ENCODE measurements at regions not wholly inside any gene's neighbourhood (a gene's known extent, or its start where the extent isn't known, plus 50 kb on each side); places are given as distances from the start of the nearest gene placed in this dataset.
"Not testable (repeated sequence)": the region's sequence is repeated elsewhere in the genome, so short reads cannot be mapped to it uniquely, and the experiment has no call there.

- POLR2A ChIA-PET; H4K20me1 ChIP-seq (replicated peaks; ENCODE audit: control insufficient read depth, extremely low read depth, insufficient read depth, low read length); H3K4me2 ChIP-seq (ENCODE audit: insufficient read depth, low read length); H3K27me3 ChIP-seq (ENCODE audit: control insufficient read depth in 2 of 2, insufficient read depth in 2 of 2, low read length in 2 of 2); BruUV-seq (replicated peaks); H3K9me1 ChIP-seq (replicated peaks; ENCODE audit: control insufficient read depth, extremely low read depth, insufficient read depth, low read length); H3K36me3 ChIP-seq (ENCODE audit: control insufficient read depth in 2 of 2, extremely low read depth in 1 of 2, insufficient read depth in 2 of 2, low read length in 2 of 2); H3K9me3 ChIP-seq (replicated peaks; ENCODE audit: control insufficient read depth, insufficient read depth, low read length); CTCF ChIA-PET; H2AFZ ChIP-seq (ENCODE audit: low read depth, low read length); intact Hi-C loops (cut with micrococcal nuclease); H3K27ac ChIP-seq (ENCODE audit: insufficient read depth, low read depth, low read length); H3K4me3 ChIP-seq (replicated peaks in 1 of 3; ENCODE audit: insufficient read depth in 1 of 3, low read depth in 1 of 3, low read length in 3 of 3); DNase-seq (ENCODE audit: low read depth, low spot score); H3K79me2 ChIP-seq (ENCODE audit: control insufficient read depth, insufficient read depth, low read length); dilution Hi-C loops (cut with MboI; ENCODE audit: extremely low pct_ligation_motif_present, low sequenced_read_pairs); FAIRE-seq; H3K4me1 ChIP-seq (ENCODE audit: control insufficient read depth, extremely low read depth, insufficient read depth, low read length); H3K9ac ChIP-seq (replicated peaks; ENCODE audit: extremely low read depth, insufficient read depth, low read length): not testable (repeated sequence)
Measured at GRCh38 chr13:22956456-22957115, 224.2 kb upstream of the SGCG start.

DNA sequence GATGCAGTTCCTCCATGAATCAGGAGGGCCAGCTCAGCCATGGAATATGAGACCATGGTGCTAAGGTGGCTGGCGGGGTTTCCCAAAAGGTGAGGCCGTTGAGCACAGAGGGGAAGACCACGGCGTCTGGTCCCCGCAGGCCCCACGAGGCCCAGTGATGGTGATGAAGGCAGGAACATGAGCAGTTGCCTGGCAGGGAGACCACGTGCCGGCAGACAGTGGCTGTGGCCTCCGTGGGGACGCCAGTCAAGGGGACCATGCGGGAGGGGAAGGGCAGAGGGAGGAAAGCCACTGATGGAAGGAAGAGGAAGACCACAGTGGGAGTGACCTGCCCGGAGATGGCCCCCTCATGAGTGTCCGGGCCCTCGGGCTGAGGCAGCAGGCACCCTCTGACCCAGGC, 220.9 kb upstream of the SGCG start:
- POLR2A ChIA-PET; intact Hi-C loops (cut with micrococcal nuclease); CTCF ChIA-PET: not testable (repeated sequence)

GRCh38 chr13:22960827-22961226, 220.0 kb upstream of the SGCG start:
- H4K20me1 ChIP-seq (replicated peaks; ENCODE audit: control insufficient read depth, extremely low read depth, insufficient read depth, low read length) = no peaks in the 10 kb centered on the region
- ChIA-PET CTCF (no interaction called here), POLR2A (no interaction called here)
- FAIRE-seq (no peak), DNase-seq (ENCODE audit: low read depth, low spot score) (no peak)
- no peaks in the 10 kb centered on the region for H3K9me3 ChIP-seq (replicated peaks; ENCODE audit: control insufficient read depth, insufficient read depth, low read length)
- no peak overlapping the region for H3K4me2 ChIP-seq (ENCODE audit: insufficient read depth, low read length)
- no peak overlapping the region for H3K27ac ChIP-seq (ENCODE audit: insufficient read depth, low read depth, low read length)
- H3K79me2 ChIP-seq (ENCODE audit: control insufficient read depth, insufficient read depth, low read length) = no peaks in the 10 kb centered on the region
- H3K27me3 ChIP-seq (ENCODE audit: control insufficient read depth in 2 of 2, insufficient read depth in 2 of 2, low read length in 2 of 2) = no peaks in the 10 kb centered on the region
- no peak overlapping the region for H3K4me3 ChIP-seq (replicated peaks in 1 of 3; ENCODE audit: insufficient read depth in 1 of 3, low read depth in 1 of 3, low read length in 3 of 3)
- no peaks in the 10 kb centered on the region for H3K9me1 ChIP-seq (replicated peaks; ENCODE audit: control insufficient read depth, extremely low read depth, insufficient read depth, low read length)
- H2AFZ ChIP-seq (ENCODE audit: low read depth, low read length) = no peak overlapping the region
- no peaks in the 10 kb centered on the region for H3K36me3 ChIP-seq (ENCODE audit: control insufficient read depth in 2 of 2, extremely low read depth in 1 of 2, insufficient read depth in 2 of 2, low read length in 2 of 2)
- intact Hi-C loops (cut with micrococcal nuclease) = no loop called here
- BruUV-seq (replicated peaks) = no TSS peak
- no peaks in the 10 kb centered on the region for H3K4me1 ChIP-seq (ENCODE audit: control insufficient read depth, extremely low read depth, insufficient read depth, low read length)
- no peak for TF ChIP-seq MYC (IDR thresholded peaks at IDR 0.05; ENCODE audit: low read depth, low read length)
- no peak for TF ChIP-seq EZH2 (IDR thresholded peaks at IDR 0.05; ENCODE audit: borderline replicate concordance, low read depth, low read length, severe bottlenecking)
- TF ChIP-seq POLR2AphosphoS5 (IDR thresholded peaks at IDR 0.05; ENCODE audit: insufficient read depth, low read depth, low read length) = no peak
- no peak for TF ChIP-seq CTCF (IDR thresholded peaks at IDR 0.05; ENCODE audit: extremely low read depth in 1 of 2, insufficient read depth in 1 of 2, low read depth in 1 of 2, low read length in 2 of 2)
- TF ChIP-seq GATA2 (IDR thresholded peaks at IDR 0.05; ENCODE audit: insufficient read depth, insufficient read length, low read depth, low read length) = no peak
- TF ChIP-seq POLR2A (IDR thresholded peaks at IDR 0.05; ENCODE audit: low read depth, low read length) = no peak
- TF ChIP-seq FOS (IDR thresholded peaks at IDR 0.05; ENCODE audit: borderline replicate concordance, insufficient read depth, low read length) = no peak
- TF ChIP-seq JUN (IDR thresholded peaks at IDR 0.05; ENCODE audit: borderline replicate concordance, insufficient read depth, insufficient read length, low read depth) = no peak
- no peak for TF ChIP-seq MAX (IDR thresholded peaks at IDR 0.05; ENCODE audit: insufficient read depth, insufficient read length)
- dilution Hi-C loops (cut with MboI; ENCODE audit: extremely low pct_ligation_motif_present, low sequenced_read_pairs) = no loop called here
- H3K9ac ChIP-seq (replicated peaks; ENCODE audit: extremely low read depth, insufficient read depth, low read length) = no peak overlapping the region

More for the DNA sequence above, 220.9 kb upstream of the SGCG start:
- H3K9ac ChIP-seq (replicated peaks; ENCODE audit: extremely low read depth, insufficient read depth, low read length); H3K27ac ChIP-seq (ENCODE audit: insufficient read depth, low read depth, low read length); H3K4me2 ChIP-seq (ENCODE audit: insufficient read depth, low read length); H2AFZ ChIP-seq (ENCODE audit: low read depth, low read length); H4K20me1 ChIP-seq (replicated peaks; ENCODE audit: control insufficient read depth, extremely low read depth, insufficient read depth, low read length); H3K79me2 ChIP-seq (ENCODE audit: control insufficient read depth, insufficient read depth, low read length); H3K36me3 ChIP-seq (ENCODE audit: control insufficient read depth in 2 of 2, extremely low read depth in 1 of 2, insufficient read depth in 2 of 2, low read length in 2 of 2); BruUV-seq (replicated peaks); DNase-seq (ENCODE audit: low read depth, low spot score); H3K4me3 ChIP-seq (replicated peaks in 1 of 3; ENCODE audit: insufficient read depth in 1 of 3, low read depth in 1 of 3, low read length in 3 of 3); H3K9me3 ChIP-seq (replicated peaks; ENCODE audit: control insufficient read depth, insufficient read depth, low read length); H3K27me3 ChIP-seq (ENCODE audit: control insufficient read depth in 2 of 2, insufficient read depth in 2 of 2, low read length in 2 of 2); FAIRE-seq; H3K9me1 ChIP-seq (replicated peaks; ENCODE audit: control insufficient read depth, extremely low read depth, insufficient read depth, low read length); dilution Hi-C loops (cut with MboI; ENCODE audit: extremely low pct_ligation_motif_present, low sequenced_read_pairs); H3K4me1 ChIP-seq (ENCODE audit: control insufficient read depth, extremely low read depth, insufficient read depth, low read length): not testable (repeated sequence)

Measured in endothelial cell of umbilical vein (primary cell).